IPS-18a (cell line): ENCODE measurements at regions not wholly inside any gene's neighbourhood (a gene's known extent, or its start where the extent isn't known, plus 50 kb on each side); places are given as distances from the start of the nearest gene placed in this dataset.
"Not testable (repeated sequence)": the region's sequence is repeated elsewhere in the genome, so short reads cannot be mapped to it uniquely, and the experiment has no call there.

Experiments
- H3K27ac ChIP-seq: one replicate; pipeline ENCODE4 v1.5.1; 2013; ENCODE audit warnings: low read length
- H3K27me3 ChIP-seq: one replicate; pipeline ENCODE4 v1.6.1; 2013; ENCODE audit warnings: mild to moderate bottlenecking, low read length; ENCODE audit not compliant: control insufficient read depth, insufficient read depth
- H3K36me3 ChIP-seq: one replicate; pipeline ENCODE4 v1.6.1; 2013; ENCODE audit warnings: low read depth, low read length; ENCODE audit not compliant: control insufficient read depth
- H3K4me1 ChIP-seq: one replicate; pipeline ENCODE4 v1.6.1; 2013; ENCODE audit warnings: low read depth, low read length; ENCODE audit not compliant: control insufficient read depth
- H3K4me3 ChIP-seq: one replicate; pipeline ENCODE4 v1.5.1; 2013; ENCODE audit warnings: low read length
- H3K9ac ChIP-seq: one replicate; pipeline ENCODE4 v1.6.1; 2013; ENCODE audit warnings: mild to moderate bottlenecking, low read length, moderate library complexity
- H3K9me3 ChIP-seq: one replicate; pipeline ENCODE4 v1.6.1; 2013; ENCODE audit warnings: low read depth, low read length; ENCODE audit not compliant: control insufficient read depth

DNA sequence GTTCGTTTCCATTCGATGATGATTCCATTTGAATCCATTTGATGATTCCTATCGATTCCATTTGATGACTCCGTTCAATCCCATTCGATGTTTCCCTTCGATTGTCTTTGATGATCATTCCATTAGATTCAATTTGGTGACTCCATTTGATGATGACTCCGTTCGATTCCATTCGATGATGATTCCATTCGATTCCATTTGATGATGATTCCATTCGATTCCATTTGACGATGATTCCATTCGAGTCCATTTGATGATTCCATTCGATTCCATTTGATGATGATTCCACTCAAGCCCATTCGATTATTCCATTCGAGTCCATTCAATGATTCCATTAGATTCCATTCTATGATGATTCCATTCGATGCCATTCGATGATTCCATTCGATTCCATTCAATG lies 2730.6 kb downstream of the RPIA start:
- not testable (repeated sequence) for H3K4me1 ChIP-seq, H3K27ac ChIP-seq, H3K4me3 ChIP-seq, H3K36me3 ChIP-seq, H3K27me3 ChIP-seq, H3K9ac ChIP-seq
- peaks cover 26% of the 10 kb centered on the region for H3K9me3 ChIP-seq

DNA sequence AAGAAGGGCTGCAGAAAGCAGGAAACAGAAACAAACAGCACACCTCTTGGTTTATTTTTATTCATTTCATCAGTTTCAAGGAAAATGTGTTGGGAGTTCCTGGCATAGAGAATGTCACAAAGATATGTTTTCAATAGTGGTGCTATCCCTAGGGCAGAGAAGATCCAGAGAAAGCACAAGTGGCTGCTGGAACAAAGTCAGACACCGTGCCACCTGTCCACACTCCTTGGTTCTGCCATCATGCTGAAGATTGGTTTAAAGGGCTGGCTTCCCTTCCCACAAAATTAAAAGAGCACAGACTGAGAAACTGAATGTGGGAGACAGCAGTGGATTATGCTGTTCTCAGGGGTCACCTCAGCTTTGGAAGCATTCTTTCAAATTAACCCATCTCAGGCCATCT lies 2735.7 kb downstream of the RPIA start:
- not testable (repeated sequence) for H3K27me3 ChIP-seq, H3K4me1 ChIP-seq, H3K9ac ChIP-seq, H3K36me3 ChIP-seq, H3K27ac ChIP-seq, H3K4me3 ChIP-seq
- peaks cover 11% of the 10 kb centered on the region for H3K9me3 ChIP-seq

DNA sequence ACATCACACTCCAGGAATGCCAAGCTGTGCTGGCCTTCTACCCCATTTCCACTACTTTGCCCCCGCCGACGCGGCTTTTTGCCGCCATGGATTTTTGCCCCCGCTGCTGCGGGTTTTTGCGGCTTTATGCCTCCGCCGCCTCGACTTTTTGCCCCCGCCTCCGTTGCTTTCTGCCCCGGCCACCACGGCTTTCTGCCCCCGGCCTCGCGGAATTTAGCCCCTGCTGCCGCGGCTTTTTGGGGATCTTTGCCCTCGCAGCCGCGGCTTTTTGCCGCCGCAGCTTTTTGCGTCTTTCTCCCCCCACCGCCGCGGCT lies 2750.4 kb downstream of the RPIA start:
- peaks cover 37% of the 10 kb centered on the region for H3K27me3 ChIP-seq
- H3K9me3 ChIP-seq, H3K27ac ChIP-seq, H3K4me1 ChIP-seq, H3K36me3 ChIP-seq, H3K9ac ChIP-seq: not testable (repeated sequence)
- H3K4me3 ChIP-seq = peak overlapping the region; percentile 37

DNA sequence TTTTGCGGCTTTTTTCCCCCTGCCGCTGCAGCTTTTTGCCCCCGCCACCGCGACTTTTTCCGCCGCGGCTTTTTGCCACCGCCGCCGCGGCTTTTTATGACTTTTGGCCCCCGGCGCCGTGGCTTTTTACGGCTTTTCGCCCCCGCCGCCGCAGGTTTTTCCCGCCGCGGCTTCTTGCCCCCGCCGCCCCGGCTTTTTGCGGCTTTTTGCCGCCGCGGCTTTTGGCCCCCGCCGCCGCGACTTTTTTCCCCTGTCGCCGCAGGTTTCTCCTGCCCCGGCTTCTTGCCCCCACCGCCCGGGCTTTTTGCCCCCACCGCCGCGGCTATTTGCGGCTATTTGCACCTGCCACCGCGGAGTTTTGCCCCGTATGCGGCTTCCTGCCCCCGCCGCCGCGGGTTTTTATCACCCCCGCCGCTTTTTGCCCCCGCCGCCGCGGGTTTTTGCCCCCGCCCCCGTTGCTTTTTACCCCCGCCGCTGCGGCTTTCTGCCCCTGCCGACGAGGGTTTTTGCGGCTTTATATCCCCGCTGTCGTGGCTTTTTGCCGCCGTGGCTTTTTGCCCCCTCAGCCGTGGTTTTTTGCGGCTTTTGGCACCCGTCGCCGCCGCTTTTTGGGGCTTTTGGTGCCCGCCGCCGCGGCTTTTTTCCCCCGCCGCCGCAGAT lies 2750.9 kb downstream of the RPIA start:
- Histone ChIP-seq H3K9ac (no peak overlapping the region), H3K27ac (no peak overlapping the region), H3K27me3 (peaks cover 37% of the 10 kb centered on the region), H3K4me3 (peak overlapping the region; percentile 37), H3K4me1 (no peaks in the 10 kb centered on the region), H3K36me3 (no peaks in the 10 kb centered on the region), H3K9me3 (no peaks in the 10 kb centered on the region)

DNA sequence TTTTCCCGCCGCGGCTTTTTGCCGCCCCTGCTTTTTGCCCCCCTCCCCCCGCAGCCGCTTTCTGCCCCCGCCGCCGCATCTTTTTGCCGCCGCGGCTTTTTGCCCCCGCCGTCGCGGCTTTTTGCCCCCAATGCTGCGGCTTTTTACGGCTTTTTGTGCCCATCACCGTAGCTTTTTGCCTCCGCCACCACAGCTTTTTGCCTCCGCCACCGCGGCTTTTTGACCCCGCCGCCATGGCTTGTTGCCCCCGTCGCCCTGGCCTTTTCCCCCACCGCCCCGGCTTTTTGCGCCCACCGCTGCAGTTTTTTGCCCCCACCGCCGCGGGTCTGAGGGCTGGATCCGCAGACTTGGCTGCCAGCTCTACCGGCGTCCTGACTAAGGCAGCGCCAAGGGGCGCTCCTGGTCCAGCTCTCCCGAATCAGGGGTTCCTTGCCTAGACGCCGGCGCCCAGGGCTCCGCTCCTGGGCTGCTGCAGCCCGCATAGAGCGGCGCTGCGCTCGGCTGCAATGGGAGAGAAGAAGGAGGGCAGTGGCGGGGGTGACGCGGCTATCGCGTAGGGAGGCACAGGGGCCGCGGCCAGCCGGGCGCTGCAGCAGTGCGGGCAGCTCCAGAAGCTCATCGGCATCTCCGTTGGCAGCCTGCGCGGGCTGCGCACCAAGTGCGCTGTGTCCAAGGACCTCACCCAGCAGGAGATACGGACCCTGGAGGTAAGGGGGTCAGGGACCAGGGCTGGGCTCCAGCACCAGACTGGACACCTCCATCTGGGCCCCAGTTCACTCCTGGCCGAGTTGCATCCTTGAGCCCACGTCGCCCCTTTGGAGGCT lies 2751.6 kb downstream of the RPIA start:
- peaks cover 37% of the 10 kb centered on the region for H3K27me3 ChIP-seq
- H3K9me3 ChIP-seq, H3K4me1 ChIP-seq, H3K9ac ChIP-seq, H3K27ac ChIP-seq, H3K36me3 ChIP-seq: not testable (repeated sequence)
- peak overlapping the region; percentile 37 for H3K4me3 ChIP-seq

DNA sequence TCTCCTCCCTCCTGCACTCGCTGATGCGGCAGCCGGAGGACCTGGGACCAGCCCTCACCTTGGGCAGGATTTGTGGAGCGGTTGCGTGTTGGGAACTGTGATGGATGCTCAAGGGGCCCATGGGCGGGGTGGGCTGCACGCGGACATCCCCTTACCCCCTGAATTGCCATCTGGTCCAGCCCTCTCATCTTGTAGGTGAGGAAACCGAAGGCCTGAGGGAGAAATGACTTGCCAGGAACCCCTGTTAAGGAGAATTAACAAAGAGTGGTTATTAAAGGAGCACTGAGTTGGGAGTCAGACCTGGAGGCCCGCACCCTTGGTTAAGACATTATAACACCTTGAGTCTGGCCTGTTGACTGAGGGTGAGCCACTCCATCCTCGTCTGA lies 2752.2 kb downstream of the RPIA start:
- not testable (repeated sequence) for H3K36me3 ChIP-seq, H3K4me3 ChIP-seq, H3K27ac ChIP-seq, H3K9ac ChIP-seq, H3K4me1 ChIP-seq, H3K9me3 ChIP-seq
- H3K27me3 ChIP-seq = peaks cover 37% of the 10 kb centered on the region

DNA sequence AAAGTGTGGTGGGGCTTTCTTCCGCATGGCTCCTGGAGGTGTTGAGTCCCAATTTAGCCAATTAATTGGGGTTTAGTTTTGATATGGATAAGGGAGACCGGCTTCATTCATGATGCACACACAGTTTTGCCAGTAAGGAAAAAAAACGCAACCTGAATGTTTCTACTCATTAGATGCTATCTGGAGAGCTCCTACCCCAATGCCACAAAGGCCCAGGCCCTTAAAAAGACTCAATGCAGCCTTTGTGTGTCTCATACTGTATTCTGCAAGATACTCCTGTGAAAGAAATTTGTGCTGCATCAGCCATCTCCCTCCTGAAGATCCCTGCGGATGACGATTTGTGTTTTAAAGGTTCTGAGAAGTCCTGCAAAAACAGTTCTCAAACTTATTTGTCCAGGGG lies 2754.2 kb downstream of the RPIA start:
- H3K27ac ChIP-seq, H3K4me3 ChIP-seq, H3K4me1 ChIP-seq, H3K9me3 ChIP-seq, H3K9ac ChIP-seq, H3K36me3 ChIP-seq: not testable (repeated sequence)
- peaks cover 32% of the 10 kb centered on the region for H3K27me3 ChIP-seq

DNA sequence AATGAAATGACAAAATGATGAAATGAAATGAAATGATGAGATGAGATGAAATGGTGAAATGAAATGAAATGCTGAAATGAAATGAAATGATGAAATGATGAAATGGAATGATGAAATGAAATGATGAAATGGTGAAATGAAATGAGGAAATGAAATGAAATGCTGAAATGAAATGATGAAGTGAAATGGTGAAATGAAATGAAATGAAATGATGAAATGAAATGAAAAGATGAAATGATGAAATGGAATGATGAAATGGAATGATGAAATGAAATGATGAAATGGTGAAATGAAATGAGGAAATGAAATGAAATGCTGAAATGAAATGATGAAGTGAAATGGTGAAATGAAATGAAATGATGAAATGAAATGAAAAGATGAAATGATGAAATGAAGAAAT lies 2755.0 kb downstream of the RPIA start:
- H3K9ac ChIP-seq, H3K4me1 ChIP-seq, H3K27ac ChIP-seq, H3K9me3 ChIP-seq, H3K36me3 ChIP-seq, H3K4me3 ChIP-seq: not testable (repeated sequence)
- H3K27me3 ChIP-seq = peaks cover 28% of the 10 kb centered on the region

DNA sequence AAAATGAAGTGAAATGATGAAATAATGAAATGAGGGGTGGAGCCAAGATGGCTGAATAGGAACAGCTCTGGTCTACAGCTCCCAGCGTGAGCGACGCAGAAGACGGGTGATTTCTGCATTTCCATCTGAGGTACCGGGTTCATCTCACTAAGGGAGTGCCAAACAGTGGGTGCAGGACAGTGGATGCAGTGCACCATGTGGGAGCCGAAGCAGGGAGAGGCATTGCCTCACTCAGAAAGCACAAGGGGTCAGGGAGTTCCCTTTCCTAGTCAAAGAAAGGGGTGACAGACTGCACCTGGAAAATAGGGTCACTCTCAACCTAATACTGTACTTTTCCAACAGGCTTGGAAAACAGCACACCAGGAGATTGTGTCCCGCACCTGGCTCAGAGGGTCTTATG lies 2755.4 kb downstream of the RPIA start:
- H3K4me3 ChIP-seq, H3K9me3 ChIP-seq, H3K4me1 ChIP-seq, H3K36me3 ChIP-seq, H3K9ac ChIP-seq, H3K27ac ChIP-seq: not testable (repeated sequence)
- H3K27me3 ChIP-seq = peaks cover 25% of the 10 kb centered on the region

DNA sequence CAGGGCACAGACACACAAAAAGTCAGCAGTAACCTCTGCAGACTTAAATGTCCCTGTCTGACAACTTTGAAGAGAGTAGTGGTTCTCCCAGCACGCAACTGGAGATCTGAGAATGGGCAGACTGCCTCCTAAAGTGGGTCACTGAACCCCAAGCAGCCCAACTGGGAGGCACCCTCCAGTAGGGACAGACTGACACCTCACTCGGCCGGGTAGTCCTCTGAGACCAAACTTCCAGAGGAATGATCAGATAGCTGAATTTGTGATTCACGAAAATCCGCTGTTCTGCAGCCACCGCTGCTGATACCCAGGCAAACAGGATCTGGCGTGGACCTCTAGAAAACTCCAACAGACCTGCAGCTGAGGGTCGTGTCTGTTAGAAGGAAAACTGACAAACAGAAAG lies 2756.0 kb downstream of the RPIA start:
- H3K4me1 ChIP-seq, H3K4me3 ChIP-seq, H3K9me3 ChIP-seq: not testable (repeated sequence)

DNA sequence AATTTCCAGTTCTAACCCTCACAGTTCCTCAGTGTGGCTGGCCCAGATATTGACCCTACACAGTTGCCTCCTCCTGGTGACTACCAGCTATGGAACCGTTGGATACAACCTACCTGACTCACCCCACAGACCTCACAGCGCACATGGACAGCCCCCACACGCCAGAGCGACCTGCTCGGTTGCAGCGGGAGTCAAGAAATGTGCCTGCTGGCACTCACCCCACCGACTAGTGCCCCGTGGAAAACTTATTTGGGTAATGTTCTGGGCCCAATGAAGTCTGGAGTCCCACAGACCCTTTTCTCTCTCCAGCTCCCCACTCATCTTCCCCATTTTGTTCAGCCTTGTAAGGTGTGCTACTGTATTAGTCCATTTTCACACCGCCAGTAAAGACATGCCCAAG lies 2770.8 kb downstream of the RPIA start:
- not testable (repeated sequence) for H3K27me3 ChIP-seq, H3K9me3 ChIP-seq, H3K4me3 ChIP-seq, H3K4me1 ChIP-seq, H3K36me3 ChIP-seq, H3K27ac ChIP-seq, H3K9ac ChIP-seq

More for the DNA sequence above, 2756.0 kb downstream of the RPIA start:
- peaks cover 19% of the 10 kb centered on the region for H3K27me3 ChIP-seq
- H3K27ac ChIP-seq, H3K9ac ChIP-seq, H3K36me3 ChIP-seq: not testable (repeated sequence)

DNA sequence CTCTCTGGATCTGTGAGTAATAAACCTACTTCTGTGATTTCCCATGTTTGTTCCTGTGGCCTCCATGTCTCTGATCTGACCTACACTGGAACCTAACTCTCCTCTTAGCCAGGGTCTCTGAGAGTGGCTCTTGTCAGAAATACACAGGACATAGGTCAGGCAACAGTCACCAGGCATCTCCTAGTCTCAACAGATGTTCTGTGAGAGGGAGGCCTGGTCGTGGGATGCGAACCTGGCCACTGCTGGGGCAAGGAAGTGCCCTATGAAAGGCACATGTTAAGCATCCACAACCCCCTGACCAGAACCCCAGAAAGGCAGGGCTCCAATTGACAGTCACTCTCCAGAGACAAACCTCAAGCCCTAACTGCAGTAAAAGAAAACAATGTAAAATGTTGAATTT lies 2771.5 kb downstream of the RPIA start:
- H3K4me3 ChIP-seq, H3K9me3 ChIP-seq, H3K36me3 ChIP-seq, H3K4me1 ChIP-seq, H3K9ac ChIP-seq, H3K27ac ChIP-seq, H3K27me3 ChIP-seq: not testable (repeated sequence)
